HepG2 (cell line): ENCODE measurements at regions not wholly inside any gene's neighbourhood (a gene's known extent, or its start where the extent isn't known, plus 50 kb on each side); places are given as distances from the start of the nearest gene placed in this dataset.
A peak's percentile ranks its signal among the peaks of the same experiment; 100 is the strongest.

ENCODE experiments used
- ATAC-seq: fragments of 200-7000 bp; cut with Tn5 transposase; 3 replicates; pipeline ENCODE4 v1.9.1; 2020; ENCODE audit warnings: mild to moderate bottlenecking, moderate library complexity
- BruUV-seq: library from RNA; stranded (reverse); fragments of 400-500 nt; replicated peaks from 2 replicates; lab custom pipeline; 2021; lab: Mats Ljungman, UMichigan
- CTCF ChIA-PET: fragments of 300-600 bp; formaldehyde crosslinking; extraction: SDS; loops from one replicate; lab custom pipeline; 2021; ENCODE audit warnings: low total read pairs, inconsistent platforms, low intra/inter-chr PET ratio; lab: Yijun Ruan, JAX
- POLR2A ChIA-PET: fragments of 350-600 bp; sonication (Branson Sonifier 250); formaldehyde crosslinking; loops from one replicate; lab custom pipeline; 2020; ENCODE audit warnings: antibody characterized with exemption, inconsistent platforms; lab: Yijun Ruan, JAX
- DNase-seq: peaks from one replicate; pipeline ENCODE4 v3.0.0-alpha.2; 2015; ENCODE audit warnings: low spot score
- FAIRE-seq: peaks from 3 replicates; lab custom pipeline; 2011; peaks lifted over from hg19 to GRCh38; lab: Jason Lieb, UNC
- H2AFZ ChIP-seq: one replicate; pipeline ENCODE4 v1.6.1; 2011; ENCODE audit warnings: low read length, inconsistent platforms
- H3K27ac ChIP-seq: fragments of 300-600 bp; 3 replicates; pipeline ENCODE4 v1.8.0; 2011; ENCODE audit warnings: mixed run types, mild to moderate bottlenecking, mixed read lengths, low read length, inconsistent platforms; ENCODE audit not compliant: insufficient read depth; ENCODE audit errors: extremely low read length
- H3K27me3 ChIP-seq, 2 experiments: fragments of 200-600 bp in 1 of 2; 2 replicates in 1 of 2; 3 replicates in 1 of 2; pipeline versions ENCODE4 v1.6.0 to v1.8.0; 2011; ENCODE audit warnings: low read length in 2 of 2, mild to moderate bottlenecking in 2 of 2, moderate library complexity in 2 of 2, inconsistent platforms in 1 of 2; ENCODE audit not compliant: insufficient read depth in 2 of 2, control insufficient read depth in 1 of 2
- H3K36me3 ChIP-seq, 2 experiments: fragments of 200-600 bp in 1 of 2; replicated peaks in 1 of 2; 2 replicates in 1 of 2; 3 replicates in 1 of 2; pipeline versions ENCODE4 v1.5.1 to v1.8.0; 2011; ENCODE audit warnings: low read length in 2 of 2, inconsistent platforms in 1 of 2; ENCODE audit not compliant: insufficient read depth in 2 of 2, control insufficient read depth in 1 of 2
- H3K4me1 ChIP-seq: 2 replicates; pipeline ENCODE4 v1.5.1; 2012; ENCODE audit warnings: low read length, inconsistent platforms; ENCODE audit not compliant: insufficient read depth
- H3K4me2 ChIP-seq: 2 replicates; pipeline ENCODE4 v1.6.0; 2011; ENCODE audit warnings: low read depth, low read length, inconsistent platforms
- H3K4me3 ChIP-seq, 3 experiments: fragments of 200-600 bp in 1 of 3; sonication (generic), shearing (Covaris generic) in 1 of 3; replicated peaks in 1 of 3; 2 replicates each; pipeline ENCODE4 v1.5.1; 2011 to 2016; ENCODE audit warnings: low read length in 3 of 3, inconsistent platforms in 2 of 3, low read depth in 2 of 3, mild to moderate bottlenecking in 2 of 3, control low read depth in 1 of 3, mixed read lengths in 1 of 3; ENCODE audit not compliant: insufficient read depth in 1 of 3
- H3K79me2 ChIP-seq: one replicate; pipeline ENCODE4 v1.6.1; 2011; ENCODE audit warnings: low read length, inconsistent platforms; ENCODE audit not compliant: insufficient read depth
- H3K9ac ChIP-seq: 2 replicates; pipeline ENCODE4 v1.6.0; 2011; ENCODE audit warnings: mild to moderate bottlenecking, low read depth, low read length, inconsistent platforms; ENCODE audit not compliant: insufficient read depth
- H3K9me3 ChIP-seq: 2 replicates; pipeline ENCODE4 v1.5.1; 2012; ENCODE audit warnings: mild to moderate bottlenecking, low read length
- H4K20me1 ChIP-seq: 2 replicates; pipeline ENCODE4 v1.6.0; 2011; ENCODE audit warnings: inconsistent platforms, mild to moderate bottlenecking, low read length, moderate library complexity; ENCODE audit not compliant: insufficient read depth
- ARID3A ChIP-seq: IDR thresholded peaks from 2 replicates; pipeline ENCODE4 v1.6.1; 2012; ENCODE audit warnings: low read depth, low read length, improper control_type of control experiment
- BRF2 ChIP-seq: sonication (generic); formaldehyde crosslinking; IDR thresholded peaks from 2 replicates; pipeline ENCODE4 v1.8.1; 2022; ENCODE audit warnings: mild to moderate bottlenecking, missing genetic modification reagents
- ELF3 ChIP-seq: IDR thresholded peaks from 2 replicates; pipeline ENCODE4 v1.6.1; 2016; ENCODE audit warnings: missing genetic modification reagents, missing compliant biosample characterization
- FOXP1 ChIP-seq, 2 experiments: fragments of 450-650 bp in 1 of 2; IDR thresholded peaks; 2 replicates each; pipeline ENCODE4 v1.6.1; 2017 to 2018; ENCODE audit warnings: antibody characterized with exemption in 1 of 2
- GFI1 ChIP-seq: sonication (generic); formaldehyde crosslinking; IDR thresholded peaks from 2 replicates; pipeline ENCODE4 v1.5.0; 2020; ENCODE audit warnings: missing genetic modification reagents, mild to moderate bottlenecking, borderline replicate concordance
- IRF1 ChIP-seq: sonication (generic); formaldehyde crosslinking; IDR thresholded peaks from 2 replicates; pipeline ENCODE4 v1.4.0; 2020; ENCODE audit warnings: low read depth, mild to moderate bottlenecking, missing genetic modification reagents
- MAX ChIP-seq: IDR thresholded peaks from 2 replicates; pipeline ENCODE4 v1.6.1; 2012; ENCODE audit warnings: inconsistent platforms
- NCOA2 ChIP-seq: sonication (generic); formaldehyde crosslinking; IDR thresholded peaks from 2 replicates; pipeline ENCODE4 v1.8.0; 2022; ENCODE audit warnings: inconsistent platforms
- NONO ChIP-seq, 2 experiments: fragments of 450-650 bp in 1 of 2; sonication (generic) in 1 of 2; formaldehyde crosslinking in 1 of 2; IDR thresholded peaks in 1 of 2; conservative IDR thresholded peaks in 1 of 2; 2 replicates each; pipeline versions ENCODE4 v1.6.1 to v1.8.0; 2017 to 2022; ENCODE audit warnings: mild to moderate bottlenecking in 1 of 2, missing genetic modification reagents in 1 of 2, moderate library complexity in 1 of 2
- POLR2AphosphoS5 ChIP-seq: IDR thresholded peaks from 2 replicates; pipeline ENCODE4 v1.6.1; 2012; ENCODE audit warnings: low read depth, low read length
- RBFOX2 ChIP-seq: fragments of 200-400 bp; formaldehyde crosslinking; IDR thresholded peaks from 2 replicates; pipeline ENCODE4 v1.6.1; 2017; ENCODE audit warnings: low read depth, mild to moderate bottlenecking, low read length
- SNAPC2 ChIP-seq: sonication (generic); formaldehyde crosslinking; IDR thresholded peaks from 2 replicates; pipeline ENCODE4 v1.8.1; 2022; ENCODE audit warnings: mild to moderate bottlenecking, missing genetic modification reagents
- SRSF1 ChIP-seq: fragments of 200-400 bp; formaldehyde crosslinking; optimal IDR thresholded peaks from 2 replicates; pipeline ENCODE3; 2017; ENCODE audit warnings: mild to moderate bottlenecking, low read depth, low read length, moderate library complexity
- TEAD3 ChIP-seq: optimal IDR thresholded peaks from 2 replicates; pipeline ENCODE3; 2016; ENCODE audit warnings: borderline replicate concordance
- TFE3 ChIP-seq: IDR thresholded peaks from 2 replicates; pipeline ENCODE4 v1.6.1; 2016
- XBP1 ChIP-seq: sonication (generic); formaldehyde crosslinking; IDR thresholded peaks from 2 replicates; pipeline ENCODE4 v1.5.0; 2020; ENCODE audit warnings: missing genetic modification reagents
- YEATS4 ChIP-seq: sonication (generic); formaldehyde crosslinking; IDR thresholded peaks from 2 replicates; pipeline ENCODE4 v1.4.0; 2020; ENCODE audit warnings: missing genetic modification reagents, borderline replicate concordance
- ZFY ChIP-seq: sonication (generic); formaldehyde crosslinking; IDR thresholded peaks from 2 replicates; pipeline ENCODE4 v1.4.0; 2020; ENCODE audit warnings: missing genetic modification reagents
- ZNF256 ChIP-seq: sonication (generic); formaldehyde crosslinking; conservative IDR thresholded peaks from 2 replicates; pipeline ENCODE4 v1.4.0; 2020; ENCODE audit warnings: missing genetic modification reagents
- ZNF7 ChIP-seq: IDR thresholded peaks from 2 replicates; pipeline ENCODE4 v1.6.1; 2016; ENCODE audit warnings: missing biosample characterization, missing genetic modification reagents
- WGBS: methylation state at CpG from one replicate; pipeline ENCODE4 v1.1.6; 2017; ENCODE audit warnings: low lambda C conversion rate; 5-methylcytosine and 5-hydroxymethylcytosine counted together
- in situ Hi-C: cut with HindIII; loops from 2 replicates; pipeline ENCODE4 v1.10.0; 2017; ENCODE audit warnings: low pct_unique_long_range_greater_than_20kb; ENCODE audit not compliant: extremely low pct_ligation_motif_present
- intact Hi-C: fragments of 100-400 bp; cut with micrococcal nuclease; formaldehyde crosslinking; loops from one replicate; pipeline ENCODE4 v1.10.0; 2022; ENCODE audit not compliant: unreplicated experiment

GRCh38 chr2:145757503-145758246, 1237.8 kb upstream of the ZEB2 start:
- Histone ChIP-seq H3K27me3 (no peaks in the 10 kb centered on the region), H3K9me3 (no peaks in the 10 kb centered on the region), H3K9ac (peak overlapping the region; percentile 27), H3K27ac (peak overlapping the region; percentile 93), H3K4me1 (peaks cover 100% of the 10 kb centered on the region), H3K4me2 (peak overlapping the region; percentile 43), H3K4me3 (no peak overlapping the region), H2AFZ (peak overlapping the region; percentile 49), H4K20me1 (no peaks in the 10 kb centered on the region), H3K36me3 (no peaks in the 10 kb centered on the region), H3K79me2 (no peaks in the 10 kb centered on the region)
- ChIA-PET CTCF (no interaction called here), POLR2A (interaction anchor here (1.2 to 2.5 kb wide), 2 partner anchors 20 to 65 kb away, joined by 3 to 10 read pairs; no protein-coding TSS in a partner anchor)
- FAIRE-seq (no peak), ATAC-seq (no peak), DNase-seq (peak; percentile 52)
- intact Hi-C loops (no loop called here), in situ Hi-C loops (loop anchor here (5.0 kb wide), 1 partner anchor 65 kb away; no protein-coding TSS in a partner anchor)
- BruUV-seq, result no TSS peak
- 22% methylated on average over 3 of the region's 3 CpGs for WGBS
- TF ChIP-seq POLR2AphosphoS5, result no peak
- no peak for TF ChIP-seq NONO (IDR thresholded peaks at IDR 0.05)
- no peak for TF ChIP-seq NONO (CRISPR knock-in tag; conservative IDR thresholded peaks at IDR 0.05)
- no peak for TF ChIP-seq GFI1
- TF ChIP-seq XBP1 (CRISPR knock-in tag), result no peak
- TF ChIP-seq SNAPC2 (CRISPR knock-in tag), result no peak
- peak; percentile 68 for TF ChIP-seq ZFY (CRISPR knock-in tag)
- TF ChIP-seq ELF3, result 0 out of 2 replicates have a peak, but pooled peaks have one; percentile 29
- TF ChIP-seq TFE3, result 0 out of 2 replicates have a peak, but pooled peaks have one; percentile 23
- TF ChIP-seq FOXP1 (IDR thresholded peaks at IDR 0.05), result no peak
- no peak for TF ChIP-seq FOXP1 (CRISPR knock-in tag; IDR thresholded peaks at IDR 0.05)
- no peak for TF ChIP-seq ZNF7 (CRISPR knock-in tag)
- TF ChIP-seq RBFOX2, result no peak
- 0 out of 2 replicates have a peak, but pooled peaks have one; percentile 13 for TF ChIP-seq BRF2 (CRISPR knock-in tag)
- TF ChIP-seq IRF1 (CRISPR knock-in tag), result peak; percentile 93; the same call in 1 of the 2 replicates
- 0 out of 2 replicates have a peak, but pooled peaks have one; percentile 23 for TF ChIP-seq ARID3A
- 0 out of 2 replicates have a peak, but pooled peaks have one; percentile 34 for TF ChIP-seq ZNF256 (CRISPR knock-in tag)
- TF ChIP-seq YEATS4, result no peak
- TF ChIP-seq MAX, result peak; percentile 78; the same call in 1 of the 2 replicates
- peak; percentile 47 for TF ChIP-seq NCOA2
- TF ChIP-seq SRSF1, result no peak
- TF ChIP-seq TEAD3, result peak; percentile 44
